ENCODE measurements at regions not wholly inside any gene's neighbourhood (a gene's known extent, or its start where the extent isn't known, plus 50 kb on each side); places are given as distances from the start of the nearest gene placed in this dataset.

GRCh38 chr3:18069568-18069967 lies 327.1 kb upstream of the TBC1D5 start:
- H3K4me3 ChIP-seq (ENCODE audit: low read depth, low read length): no peak overlapping the region
- no peaks in the 10 kb centered on the region for H3K79me2 ChIP-seq (ENCODE audit: control insufficient read depth, insufficient read depth, low read length, unreplicated experiment)
- no peak overlapping the region for H2AFZ ChIP-seq (ENCODE audit: low read length, unreplicated experiment)
- no peaks in the 10 kb centered on the region for H3K27me3 ChIP-seq (ENCODE audit: insufficient read depth, low read length)
- H3K4me1 ChIP-seq (ENCODE audit: control insufficient read depth, insufficient read depth, low read length, unreplicated experiment): peaks cover 14% of the 10 kb centered on the region
- no peaks in the 10 kb centered on the region for H3K36me3 ChIP-seq (ENCODE audit: insufficient read depth, low read length)
- no peak overlapping the region for H3K27ac ChIP-seq (ENCODE audit: low read depth, low read length)

DNA sequence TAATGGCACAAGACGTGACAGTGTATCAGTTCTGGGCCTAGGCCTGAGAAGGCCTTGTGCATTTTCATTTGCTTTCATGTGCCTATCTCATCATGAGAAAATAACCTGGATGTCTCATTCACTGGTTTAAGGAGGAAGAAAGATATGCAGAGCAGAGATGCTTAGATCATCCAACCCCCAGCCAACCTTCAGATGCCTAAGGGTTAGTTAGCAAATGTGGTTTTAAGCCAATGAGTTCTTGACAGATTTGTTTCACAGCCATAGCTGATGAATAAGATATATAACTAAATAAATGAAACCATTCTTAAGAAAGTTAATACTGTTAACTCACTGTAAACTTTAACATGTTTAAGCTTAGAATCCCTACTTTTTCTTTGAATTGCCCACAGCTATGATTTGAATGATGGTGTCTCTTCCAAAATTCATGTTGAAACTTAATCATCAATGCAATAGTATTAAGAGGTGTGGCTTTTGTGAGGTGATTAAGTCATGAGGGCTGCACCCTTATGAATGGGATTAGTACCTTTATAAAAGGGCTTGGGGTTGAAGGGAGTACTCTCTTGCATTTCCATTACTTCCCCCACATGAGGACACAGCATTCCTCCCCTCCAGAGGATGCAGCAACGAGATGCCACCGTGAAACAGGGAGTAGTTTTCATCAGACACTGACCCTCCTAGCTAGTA lies 324.6 kb upstream of the TBC1D5 start:
- no peak overlapping the region for H3K27ac ChIP-seq (ENCODE audit: low read depth, low read length)
- H3K4me3 ChIP-seq (ENCODE audit: low read depth, low read length): no peak overlapping the region
- H3K79me2 ChIP-seq (ENCODE audit: control insufficient read depth, insufficient read depth, low read length, unreplicated experiment): no peaks in the 10 kb centered on the region
- H2AFZ ChIP-seq (ENCODE audit: low read length, unreplicated experiment): no peak overlapping the region
- no peaks in the 10 kb centered on the region for H3K36me3 ChIP-seq (ENCODE audit: insufficient read depth, low read length)
- H3K27me3 ChIP-seq (ENCODE audit: insufficient read depth, low read length): no peaks in the 10 kb centered on the region
- H3K4me1 ChIP-seq (ENCODE audit: control insufficient read depth, insufficient read depth, low read length, unreplicated experiment): peaks cover 30% of the 10 kb centered on the region

DNA sequence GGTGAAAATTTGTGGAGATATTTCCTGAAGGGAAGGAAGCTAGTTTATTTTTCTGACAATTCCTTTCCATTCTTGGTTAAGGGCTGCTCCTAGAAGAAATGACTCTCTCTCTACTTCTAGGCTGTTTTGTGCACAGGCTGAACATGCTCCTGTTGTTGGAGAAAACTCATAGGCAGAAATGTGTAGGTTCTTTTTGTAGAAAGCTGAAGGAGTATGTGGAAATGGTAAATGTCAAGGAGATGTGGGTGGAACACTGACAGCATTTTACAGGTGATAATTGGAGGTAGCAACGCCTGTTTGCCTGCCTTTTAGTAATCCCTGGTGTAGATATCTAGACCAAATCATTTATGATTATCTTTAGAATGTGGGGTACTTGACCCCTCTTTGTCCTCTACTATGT lies 322.2 kb upstream of the TBC1D5 start:
- Histone ChIP-seq H3K4me3 (ENCODE audit: low read depth, low read length) (no peak overlapping the region), H3K4me1 (ENCODE audit: control insufficient read depth, insufficient read depth, low read length, unreplicated experiment) (peaks cover 32% of the 10 kb centered on the region), H3K27ac (ENCODE audit: low read depth, low read length) (no peak overlapping the region), H3K79me2 (ENCODE audit: control insufficient read depth, insufficient read depth, low read length, unreplicated experiment) (no peaks in the 10 kb centered on the region), H2AFZ (ENCODE audit: low read length, unreplicated experiment) (no peak overlapping the region), H3K27me3 (ENCODE audit: insufficient read depth, low read length) (no peaks in the 10 kb centered on the region), H3K36me3 (ENCODE audit: insufficient read depth, low read length) (no peaks in the 10 kb centered on the region)

GRCh38 chr3:18062657-18063025 lies 320.2 kb upstream of the TBC1D5 start:
- no peak overlapping the region for H3K4me3 ChIP-seq (ENCODE audit: low read depth, low read length)
- H3K27ac ChIP-seq (ENCODE audit: low read depth, low read length): peak overlapping the region; percentile 86
- H2AFZ ChIP-seq (ENCODE audit: low read length, unreplicated experiment): peak overlapping the region; percentile 5
- H3K79me2 ChIP-seq (ENCODE audit: control insufficient read depth, insufficient read depth, low read length, unreplicated experiment): no peaks in the 10 kb centered on the region
- no peaks in the 10 kb centered on the region for H3K36me3 ChIP-seq (ENCODE audit: insufficient read depth, low read length)
- H3K27me3 ChIP-seq (ENCODE audit: insufficient read depth, low read length): no peaks in the 10 kb centered on the region
- H3K4me1 ChIP-seq (ENCODE audit: control insufficient read depth, insufficient read depth, low read length, unreplicated experiment): peaks cover 24% of the 10 kb centered on the region

DNA sequence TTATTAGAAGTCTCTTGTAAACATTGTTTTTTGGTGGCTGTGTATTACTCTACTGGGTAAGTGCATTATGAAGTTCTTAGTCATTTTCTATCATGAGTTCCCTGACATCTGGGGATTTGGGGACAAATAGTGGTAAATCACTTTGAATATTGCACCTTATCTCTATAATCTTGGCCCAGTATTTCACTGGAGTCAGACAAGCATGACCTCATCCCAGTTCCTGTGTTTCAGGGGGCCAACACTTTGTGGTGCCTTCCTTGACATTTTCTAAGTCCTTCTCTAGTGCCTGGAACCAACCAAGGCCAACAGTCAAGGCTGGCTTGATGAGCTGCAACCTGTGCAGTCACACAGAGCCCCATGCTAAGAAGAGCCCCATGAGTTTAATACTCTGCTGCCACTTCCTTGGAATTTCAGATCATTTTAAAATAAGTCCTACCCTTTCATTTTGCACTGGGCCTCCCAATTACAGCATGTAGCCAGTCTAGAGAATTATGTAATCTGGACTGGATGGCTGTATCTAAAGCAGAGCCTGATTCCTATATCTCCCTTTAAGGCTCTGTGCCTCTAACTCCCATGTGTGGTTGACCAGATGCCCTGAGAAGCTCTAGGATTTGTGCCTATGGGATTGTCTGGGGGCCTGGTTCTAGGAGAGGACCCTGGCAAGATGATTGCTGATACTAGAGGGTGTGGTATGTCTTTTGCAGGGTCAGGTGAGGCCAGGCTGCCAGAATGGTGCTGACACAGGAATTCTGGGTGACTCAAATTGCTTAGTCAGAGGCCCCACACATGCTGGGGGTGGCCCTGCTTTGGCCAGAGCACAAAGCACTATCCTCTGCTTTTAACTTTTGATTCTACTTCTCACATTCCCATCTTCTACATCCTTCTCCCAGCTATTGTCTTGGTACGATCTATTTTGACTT lies 319.6 kb upstream of the TBC1D5 start:
- H3K27ac ChIP-seq (ENCODE audit: low read depth, low read length): peak overlapping the region; percentile 86
- H2AFZ ChIP-seq (ENCODE audit: low read length, unreplicated experiment): peak overlapping the region; percentile 5

DNA sequence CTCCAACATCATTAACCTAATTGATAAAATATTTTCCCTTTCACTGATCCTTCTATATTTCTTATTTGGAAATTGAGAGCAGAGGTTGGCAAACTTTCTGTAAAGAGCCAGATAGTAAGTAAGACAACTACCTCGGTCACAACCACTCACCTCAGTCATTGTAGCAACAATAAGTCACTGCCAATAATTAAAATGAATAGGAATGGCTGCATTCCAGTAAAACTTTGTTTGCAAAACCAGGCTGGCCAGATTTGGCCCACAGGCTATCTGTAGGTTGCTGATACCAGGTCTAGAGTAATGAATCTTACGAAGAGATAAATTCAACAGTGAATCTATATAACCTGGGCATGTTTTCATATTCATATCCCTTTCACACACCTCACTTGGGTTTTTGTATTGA lies 316.2 kb upstream of the TBC1D5 start:
- H2AFZ ChIP-seq (ENCODE audit: low read length, unreplicated experiment): no peak overlapping the region
- no peaks in the 10 kb centered on the region for H3K79me2 ChIP-seq (ENCODE audit: control insufficient read depth, insufficient read depth, low read length, unreplicated experiment)
- peaks cover 23% of the 10 kb centered on the region for H3K4me1 ChIP-seq (ENCODE audit: control insufficient read depth, insufficient read depth, low read length, unreplicated experiment)
- H3K27me3 ChIP-seq (ENCODE audit: insufficient read depth, low read length): no peaks in the 10 kb centered on the region
- H3K4me3 ChIP-seq (ENCODE audit: low read depth, low read length): no peak overlapping the region
- H3K36me3 ChIP-seq (ENCODE audit: insufficient read depth, low read length): no peaks in the 10 kb centered on the region
- no peak overlapping the region for H3K27ac ChIP-seq (ENCODE audit: low read depth, low read length)

More for the DNA sequence above, 319.6 kb upstream of the TBC1D5 start:
- Histone ChIP-seq H3K36me3 (ENCODE audit: insufficient read depth, low read length) (no peaks in the 10 kb centered on the region), H3K27me3 (ENCODE audit: insufficient read depth, low read length) (no peaks in the 10 kb centered on the region), H3K79me2 (ENCODE audit: control insufficient read depth, insufficient read depth, low read length, unreplicated experiment) (no peaks in the 10 kb centered on the region), H3K4me1 (ENCODE audit: control insufficient read depth, insufficient read depth, low read length, unreplicated experiment) (peaks cover 24% of the 10 kb centered on the region), H3K4me3 (ENCODE audit: low read depth, low read length) (no peak overlapping the region)

GRCh38 chr3:18057471-18058091 lies 315.1 kb upstream of the TBC1D5 start:
- Histone ChIP-seq H3K27me3 (ENCODE audit: insufficient read depth, low read length) (no peaks in the 10 kb centered on the region), H3K79me2 (ENCODE audit: control insufficient read depth, insufficient read depth, low read length, unreplicated experiment) (no peaks in the 10 kb centered on the region), H3K4me1 (ENCODE audit: control insufficient read depth, insufficient read depth, low read length, unreplicated experiment) (peaks cover 13% of the 10 kb centered on the region), H3K4me3 (ENCODE audit: low read depth, low read length) (no peak overlapping the region), H3K27ac (ENCODE audit: low read depth, low read length) (no peak overlapping the region), H3K36me3 (ENCODE audit: insufficient read depth, low read length) (no peaks in the 10 kb centered on the region), H2AFZ (ENCODE audit: low read length, unreplicated experiment) (no peak overlapping the region)

- no peaks in the 10 kb centered on the region for H3K36me3 ChIP-seq (ENCODE audit: insufficient read depth, low read length)
- H3K27ac ChIP-seq (ENCODE audit: low read depth, low read length): no peak overlapping the region
- H2AFZ ChIP-seq (ENCODE audit: low read length, unreplicated experiment): no peak overlapping the region
- H3K4me1 ChIP-seq (ENCODE audit: control insufficient read depth, insufficient read depth, low read length, unreplicated experiment): no peaks in the 10 kb centered on the region
- H3K27me3 ChIP-seq (ENCODE audit: insufficient read depth, low read length): no peaks in the 10 kb centered on the region
- no peaks in the 10 kb centered on the region for H3K79me2 ChIP-seq (ENCODE audit: control insufficient read depth, insufficient read depth, low read length, unreplicated experiment)
- H3K4me3 ChIP-seq (ENCODE audit: low read depth, low read length): no peak overlapping the region
These were observed 312.2 kb upstream of the TBC1D5 start for GRCh38 chr3:18054625-18055024.

DNA sequence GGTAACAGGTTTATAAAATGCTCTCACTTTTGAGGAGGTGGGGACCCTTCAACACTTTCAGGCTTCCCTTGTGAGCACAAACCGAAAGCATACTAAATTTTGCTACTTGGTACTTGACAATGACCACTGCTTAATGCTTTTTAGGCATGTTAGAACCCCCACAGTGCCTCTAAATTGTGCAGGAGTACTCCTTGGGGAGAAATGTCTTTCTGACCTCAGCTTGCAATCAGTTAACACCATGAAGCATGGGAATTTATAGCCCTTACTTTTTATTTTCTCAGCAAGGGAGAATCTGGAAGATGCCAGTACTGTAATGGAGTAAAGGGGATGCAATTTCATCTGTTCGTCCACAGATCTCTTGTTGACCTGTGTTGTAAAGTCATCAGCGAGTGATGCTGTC lies 308.9 kb upstream of the TBC1D5 start:
- no peak overlapping the region for H3K4me3 ChIP-seq (ENCODE audit: low read depth, low read length)
- peak overlapping the region; percentile 67 for H2AFZ ChIP-seq (ENCODE audit: low read length, unreplicated experiment)
- no peaks in the 10 kb centered on the region for H3K79me2 ChIP-seq (ENCODE audit: control insufficient read depth, insufficient read depth, low read length, unreplicated experiment)
- no peaks in the 10 kb centered on the region for H3K27me3 ChIP-seq (ENCODE audit: insufficient read depth, low read length)
- H3K36me3 ChIP-seq (ENCODE audit: insufficient read depth, low read length): no peaks in the 10 kb centered on the region
- H3K27ac ChIP-seq (ENCODE audit: low read depth, low read length): no peak overlapping the region
- no peaks in the 10 kb centered on the region for H3K4me1 ChIP-seq (ENCODE audit: control insufficient read depth, insufficient read depth, low read length, unreplicated experiment)

- no peak overlapping the region for H3K27ac ChIP-seq (ENCODE audit: low read depth, low read length)
- no peaks in the 10 kb centered on the region for H3K79me2 ChIP-seq (ENCODE audit: control insufficient read depth, insufficient read depth, low read length, unreplicated experiment)
- no peaks in the 10 kb centered on the region for H3K4me1 ChIP-seq (ENCODE audit: control insufficient read depth, insufficient read depth, low read length, unreplicated experiment)
- H3K36me3 ChIP-seq (ENCODE audit: insufficient read depth, low read length): no peaks in the 10 kb centered on the region
- H2AFZ ChIP-seq (ENCODE audit: low read length, unreplicated experiment): no peak overlapping the region
- no peaks in the 10 kb centered on the region for H3K27me3 ChIP-seq (ENCODE audit: insufficient read depth, low read length)
- no peak overlapping the region for H3K4me3 ChIP-seq (ENCODE audit: low read depth, low read length)
These were observed 306.7 kb upstream of the TBC1D5 start for GRCh38 chr3:18049096-18049495.

All from ACC112 (cell line).